PC-3 (cell line): ENCODE measurements at regions not wholly inside any gene's neighbourhood (a gene's known extent, or its start where the extent isn't known, plus 50 kb on each side); places are given as distances from the start of the nearest gene placed in this dataset.

Source experiments
- ATAC-seq: fragments of 200-7000 bp; cut with Tn5 transposase; 2 replicates; pipeline ENCODE4 v1.9.1; 2020; ENCODE audit warnings: mild to moderate bottlenecking, moderate library complexity
- BruUV-seq: library from RNA; stranded (reverse); fragments of 400-500 nt; replicated peaks from 2 replicates; lab custom pipeline; 2021; lab: Mats Ljungman, UMichigan
- CTCF ChIA-PET: fragments of 300-600 bp; sonication (Branson Sonifier 250); formaldehyde crosslinking; loops from one replicate; lab custom pipeline; 2022; ENCODE audit warnings: antibody characterized with exemption; lab: Charles Lee
- POLR2A ChIA-PET: fragments of 300-600 bp; sonication (Branson Sonifier 250); formaldehyde crosslinking; loops from one replicate; lab custom pipeline; 2022; ENCODE audit warnings: antibody characterized with exemption; ENCODE audit not compliant: unreplicated experiment; lab: Charles Lee
- DNase-seq: peaks from one replicate; pipeline ENCODE4 v3.0.0-alpha.2; 2015
- H2AFZ ChIP-seq: fragments of 300-600 bp; sonication (generic); 2 replicates; pipeline ENCODE4 v1.6.0; 2016; ENCODE audit warnings: antibody characterized with exemption, low read length
- H3F3A ChIP-seq: fragments of 300-600 bp; sonication (generic); one replicate; pipeline ENCODE4 v1.6.0; 2017; ENCODE audit warnings: antibody characterized with exemption, low read length, control low read depth, mild to moderate bottlenecking; ENCODE audit not compliant: unreplicated experiment
- H3K27ac ChIP-seq: fragments of 300-600 bp; sonication (generic); 2 replicates; pipeline ENCODE4 v1.5.1; 2016; ENCODE audit warnings: mild to moderate bottlenecking, low read length
- H3K27me3 ChIP-seq: fragments of 300-600 bp; sonication (generic); 2 replicates; pipeline ENCODE4 v1.6.1; 2016; ENCODE audit warnings: low read length, mixed read lengths
- H3K36me3 ChIP-seq: fragments of 300-600 bp; sonication (generic); 2 replicates; pipeline ENCODE4 v1.6.1; 2016; ENCODE audit warnings: low read depth, mixed run types, low read length, mixed read lengths
- H3K4me1 ChIP-seq: fragments of 300-600 bp; sonication (generic); 2 replicates; pipeline ENCODE4 v1.5.1; 2016; ENCODE audit warnings: low read length; ENCODE audit not compliant: insufficient read depth
- H3K4me2 ChIP-seq: fragments of 300-600 bp; sonication (generic); 2 replicates; pipeline ENCODE4 v1.6.0; 2016; ENCODE audit warnings: low read length
- H3K4me3 ChIP-seq: fragments of 300-600 bp; sonication (generic); 2 replicates; pipeline ENCODE4 v1.5.1; 2016; ENCODE audit warnings: mild to moderate bottlenecking, low read length, mixed read lengths
- H3K79me2 ChIP-seq: fragments of 300-600 bp; sonication (generic); 2 replicates; pipeline ENCODE4 v1.6.1; 2017; ENCODE audit warnings: low read length, mixed read lengths
- H3K9ac ChIP-seq: fragments of 300-600 bp; sonication (generic); 2 replicates; pipeline ENCODE4 v1.6.0; 2016; ENCODE audit warnings: mild to moderate bottlenecking, low read length
- H3K9me2 ChIP-seq: fragments of 300-600 bp; sonication (generic); replicated peaks from 2 replicates; pipeline ENCODE4 v1.6.1; 2016; ENCODE audit warnings: mixed run types, low read length, mixed read lengths
- H3K9me3 ChIP-seq: fragments of 300-600 bp; sonication (generic); 2 replicates; pipeline ENCODE4 v1.6.1; 2016; ENCODE audit warnings: low read length, mixed read lengths
- H4K20me1 ChIP-seq: fragments of 300-600 bp; sonication (generic); 2 replicates; pipeline ENCODE4 v1.6.1; 2016; ENCODE audit warnings: low read length, mixed read lengths
- CTCF ChIP-seq: fragments of 300-600 bp; sonication (generic); conservative IDR thresholded peaks from 2 replicates; pipeline ENCODE4 v1.5.1; 2017; ENCODE audit warnings: antibody characterized with exemption, low read depth, mild to moderate bottlenecking, low read length
- EZH2 ChIP-seq: fragments of 300-600 bp; sonication (generic); IDR thresholded peaks from one replicate; pipeline ENCODE4 v1.6.1; 2017; ENCODE audit warnings: antibody characterized with exemption, mild to moderate bottlenecking, low read length; ENCODE audit not compliant: unreplicated experiment
- EZH2phosphoT487 ChIP-seq: fragments of 300-600 bp; sonication (generic); IDR thresholded peaks from 2 replicates; pipeline ENCODE4 v1.6.1; 2018; ENCODE audit warnings: mild to moderate bottlenecking, antibody characterized with exemption, low read length, borderline replicate concordance
- intact Hi-C: fragments of 100-400 bp; cut with micrococcal nuclease; formaldehyde crosslinking; loops from 2 replicates; pipeline ENCODE4 v1.9.0; 2023

GRCh38 chr3:105157766-105158085 is 209.0 kb upstream of the ALCAM start:
- no peaks in the 10 kb centered on the region for H4K20me1 ChIP-seq
- H3K9ac ChIP-seq = no peak overlapping the region
- intact Hi-C loops = no loop called here
- CTCF ChIA-PET = no interaction called here
- POLR2A ChIA-PET = no interaction called here
- no peak overlapping the region for H3K4me3 ChIP-seq
- no peaks in the 10 kb centered on the region for H3K27me3 ChIP-seq
- TF ChIP-seq EZH2phosphoT487 = no peak
- TF ChIP-seq CTCF = no peak
- no peak for TF ChIP-seq EZH2
- H2AFZ ChIP-seq = no peak overlapping the region
- H3F3A ChIP-seq = no peaks in the 10 kb centered on the region
- ATAC-seq (no peak), DNase-seq (peak; percentile 60)
- no peaks in the 10 kb centered on the region for H3K9me3 ChIP-seq
- H3K79me2 ChIP-seq = no peaks in the 10 kb centered on the region
- H3K9me2 ChIP-seq = no peaks in the 10 kb centered on the region
- H3K36me3 ChIP-seq = no peaks in the 10 kb centered on the region
- H3K4me1 ChIP-seq = no peaks in the 10 kb centered on the region
- BruUV-seq = no TSS peak
- H3K27ac ChIP-seq = no peak overlapping the region
- no peak overlapping the region for H3K4me2 ChIP-seq

- Histone ChIP-seq H3K79me2 (no peaks in the 10 kb centered on the region), H2AFZ (no peak overlapping the region), H3K27me3 (no peaks in the 10 kb centered on the region), H3K9me3 (no peaks in the 10 kb centered on the region), H3K4me3 (no peak overlapping the region), H3K9me2 (no peaks in the 10 kb centered on the region), H3K36me3 (no peaks in the 10 kb centered on the region), H4K20me1 (no peaks in the 10 kb centered on the region), H3K27ac (no peak overlapping the region), H3K4me2 (no peak overlapping the region), H3K4me1 (no peaks in the 10 kb centered on the region), H3K9ac (no peak overlapping the region), H3F3A (no peaks in the 10 kb centered on the region)
- TF ChIP-seq EZH2phosphoT487 (no peak), CTCF (no peak), EZH2 (no peak)
- no peak for ATAC-seq
- POLR2A ChIA-PET = no interaction called here
- BruUV-seq = no TSS peak
- CTCF ChIA-PET = no interaction called here
- intact Hi-C loops = no loop called here
- no peak for DNase-seq
Measured at GRCh38 chr3:105158286-105158685, 208.4 kb upstream of the ALCAM start.

GRCh38 chr3:105162448-105162847 is 204.3 kb upstream of the ALCAM start:
- no TSS peak for BruUV-seq
- H3K27me3 ChIP-seq = no peaks in the 10 kb centered on the region
- H3K79me2 ChIP-seq = no peaks in the 10 kb centered on the region
- no peak for TF ChIP-seq EZH2phosphoT487
- TF ChIP-seq CTCF = no peak
- no peak for TF ChIP-seq EZH2
- H3K4me2 ChIP-seq = no peak overlapping the region
- H3K36me3 ChIP-seq = no peaks in the 10 kb centered on the region
- H3K9me3 ChIP-seq = no peaks in the 10 kb centered on the region
- H3K9me2 ChIP-seq = no peaks in the 10 kb centered on the region
- DNase-seq = no peak
- no peak overlapping the region for H3K9ac ChIP-seq
- no peak overlapping the region for H3K4me3 ChIP-seq
- ChIA-PET CTCF (no interaction called here), POLR2A (no interaction called here)
- H4K20me1 ChIP-seq = no peaks in the 10 kb centered on the region
- H2AFZ ChIP-seq = no peak overlapping the region
- no peaks in the 10 kb centered on the region for H3K4me1 ChIP-seq
- no peaks in the 10 kb centered on the region for H3F3A ChIP-seq
- no peak overlapping the region for H3K27ac ChIP-seq
- intact Hi-C loops = no loop called here
- ATAC-seq = no peak
